HK-2 (cell line): ENCODE measurements at regions not wholly inside any gene's neighbourhood (a gene's known extent, or its start where the extent isn't known, plus 50 kb on each side); places are given as distances from the start of the nearest gene placed in this dataset.

Experiments
- DNase-seq: peaks from one replicate; pipeline ENCODE4 v3.0.0-alpha.2; 2018; ENCODE audit not compliant: unreplicated experiment

- no peak for DNase-seq
Observed at GRCh38 chr2:42932271-42933151, 140.1 kb upstream of the HAAO start.

- DNase-seq = no peak
Observed at GRCh38 chr2:42931818-42932195, 139.4 kb upstream of the HAAO start.

- DNase-seq = no peak
Observed at GRCh38 chr2:42931146-42931817, 138.9 kb upstream of the HAAO start.

GRCh38 chr2:42930025-42930581 lies 137.7 kb upstream of the HAAO start:
- no peak for DNase-seq

GRCh38 chr2:42929546-42930024 lies 137.2 kb upstream of the HAAO start:
- DNase-seq = no peak

GRCh38 chr2:42928692-42929545 lies 136.5 kb upstream of the HAAO start:
- no peak for DNase-seq

GRCh38 chr2:42928161-42928691 lies 135.8 kb upstream of the HAAO start:
- no peak for DNase-seq

GRCh38 chr2:42927334-42928160 lies 135.2 kb upstream of the HAAO start:
- DNase-seq = no peak

GRCh38 chr2:42926434-42927333 lies 134.3 kb upstream of the HAAO start:
- no peak for DNase-seq

- DNase-seq = no peak
Observed at GRCh38 chr2:42925742-42926433, 133.5 kb upstream of the HAAO start.

GRCh38 chr2:42924418-42924886 lies 132.1 kb upstream of the HAAO start:
- DNase-seq = no peak

- peak; percentile 35 for DNase-seq
Observed at GRCh38 chr2:42923580-42924417, 131.4 kb upstream of the HAAO start.

- no peak for DNase-seq
Observed at GRCh38 chr2:42922790-42923579, 130.6 kb upstream of the HAAO start.

GRCh38 chr2:42922293-42922692 lies 129.9 kb upstream of the HAAO start:
- DNase-seq = no peak

GRCh38 chr2:42921721-42922120 lies 129.3 kb upstream of the HAAO start:
- DNase-seq = no peak

GRCh38 chr2:42921147-42921520 lies 128.8 kb upstream of the HAAO start:
- no peak for DNase-seq
